ENCODE measurements at regions not wholly inside any gene's neighbourhood (a gene's known extent, or its start where the extent isn't known, plus 50 kb on each side); places are given as distances from the start of the nearest gene placed in this dataset.
"Not testable (repeated sequence)": the region's sequence is repeated elsewhere in the genome, so short reads cannot be mapped to it uniquely, and the experiment has no call there.

GRCh38 chr2:235217846-235218245 lies 266.0 kb downstream of the SH3BP4 start:
- no peak for DNase-seq (ENCODE audit: low read depth in 2 of 2)

GRCh38 chr2:235218486-235218907 lies 266.7 kb downstream of the SH3BP4 start:
- no peak for DNase-seq (ENCODE audit: low read depth in 2 of 2)

- DNase-seq (ENCODE audit: low read depth in 2 of 2) = no peak
Measured at GRCh38 chr2:235219048-235219447, 267.2 kb downstream of the SH3BP4 start.

DNA sequence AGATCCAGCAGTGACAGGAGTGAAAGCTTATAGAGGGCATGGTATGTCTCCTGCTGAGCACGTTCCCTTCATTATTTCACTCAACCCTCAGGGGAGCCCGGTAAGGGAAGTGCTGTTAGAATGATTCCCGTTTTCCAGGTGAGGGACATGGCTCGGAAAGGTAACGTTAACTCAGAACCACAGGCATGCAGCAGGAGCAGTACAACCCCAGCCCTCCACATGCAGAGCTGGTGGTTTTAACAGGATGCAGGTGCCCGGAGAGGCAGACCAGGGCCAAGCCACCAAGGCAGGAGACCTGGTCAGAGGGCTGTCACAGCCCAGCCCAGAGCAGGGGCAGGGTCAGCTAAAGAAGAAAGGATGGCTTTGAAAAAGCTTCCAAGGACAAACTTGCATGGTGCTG lies 268.5 kb downstream of the SH3BP4 start:
- no peak for DNase-seq (ENCODE audit: low read depth in 2 of 2)

DNA sequence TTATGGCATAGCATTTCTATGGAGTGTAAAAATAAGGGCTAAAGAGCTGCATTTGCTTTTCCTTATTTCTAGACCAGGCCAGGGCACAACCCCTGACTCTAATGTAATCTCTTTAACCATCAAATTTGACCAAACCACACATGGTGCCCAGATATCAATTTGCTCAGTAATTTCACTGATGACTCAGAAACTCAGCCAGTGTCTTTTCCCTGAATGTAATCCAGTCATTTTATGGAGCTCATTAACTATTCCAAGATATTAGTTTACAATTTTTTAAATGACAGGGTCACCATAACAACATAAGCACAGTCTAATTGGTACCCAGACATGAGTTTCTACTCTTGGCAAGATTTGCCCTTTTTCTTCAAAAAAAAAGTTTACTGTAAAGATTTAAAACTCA lies 270.8 kb upstream of the AGAP1 start:
- DNase-seq (ENCODE audit: low read depth in 2 of 2) = no peak

DNA sequence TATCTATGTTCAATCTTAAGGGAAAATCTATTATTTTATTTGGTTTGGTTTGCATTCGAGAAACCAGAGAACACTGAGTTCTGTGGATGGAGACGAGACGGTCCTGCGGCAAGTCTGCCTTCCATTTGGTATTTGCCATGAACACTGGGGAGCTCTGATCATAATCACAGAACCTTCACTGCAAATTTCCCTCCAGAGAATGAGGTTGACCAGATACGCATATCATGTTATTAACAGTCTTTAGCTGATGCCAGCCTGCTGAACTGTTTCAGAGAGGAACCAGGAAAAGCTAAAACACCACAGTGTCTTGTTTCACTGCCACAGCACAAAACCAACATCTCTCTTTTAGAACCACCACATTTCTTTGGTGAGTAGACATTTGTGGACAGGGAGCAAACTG lies 269.4 kb upstream of the AGAP1 start:
- DNase-seq (ENCODE audit: low read depth in 2 of 2) = no peak

DNA sequence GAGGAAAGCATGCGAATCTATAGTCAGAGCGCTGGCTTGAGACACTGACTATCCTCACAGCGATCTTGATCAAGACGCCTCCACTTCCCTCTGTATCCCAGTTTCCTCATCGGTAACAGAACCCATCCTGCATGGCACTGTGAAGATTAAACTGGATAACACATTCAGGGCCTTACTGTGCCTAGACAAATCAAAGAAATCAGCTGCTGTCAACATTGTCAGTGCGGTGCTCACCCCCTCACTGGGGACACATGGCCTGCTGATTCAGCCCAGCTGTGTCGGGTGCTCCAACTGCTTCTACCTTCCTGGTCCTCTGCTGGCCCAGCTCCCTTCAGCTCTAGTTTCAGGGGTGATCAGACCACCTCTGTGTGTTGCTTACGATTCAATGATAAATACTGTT lies 268.6 kb upstream of the AGAP1 start:
- DNase-seq (ENCODE audit: low read depth in 2 of 2) = no peak

DNA sequence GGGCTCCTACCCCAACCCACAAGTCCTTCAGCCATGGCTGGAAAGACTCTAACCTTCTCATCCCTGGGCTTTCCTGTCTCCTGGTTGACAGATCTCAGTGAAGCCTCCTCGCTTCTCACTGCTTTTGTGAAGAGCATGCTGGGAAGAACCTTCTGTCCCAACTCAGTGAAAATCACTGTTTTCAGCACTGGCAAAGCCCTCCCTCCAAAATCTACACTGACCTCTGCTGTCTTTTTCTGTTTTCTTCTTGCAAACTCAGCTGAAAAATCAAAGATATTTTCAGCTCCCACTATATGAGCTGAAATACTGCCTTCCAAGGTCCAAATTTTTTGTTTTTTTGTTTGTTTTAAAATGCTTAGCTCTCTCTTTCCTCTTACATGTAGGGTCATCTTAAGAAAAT lies 266.3 kb upstream of the AGAP1 start:
- DNase-seq (ENCODE audit: low read depth in 2 of 2) = no peak

- DNase-seq (ENCODE audit: low read depth in 2 of 2) = not testable (repeated sequence)
Measured at GRCh38 chr2:235228422-235228821, 265.4 kb upstream of the AGAP1 start.

DNA sequence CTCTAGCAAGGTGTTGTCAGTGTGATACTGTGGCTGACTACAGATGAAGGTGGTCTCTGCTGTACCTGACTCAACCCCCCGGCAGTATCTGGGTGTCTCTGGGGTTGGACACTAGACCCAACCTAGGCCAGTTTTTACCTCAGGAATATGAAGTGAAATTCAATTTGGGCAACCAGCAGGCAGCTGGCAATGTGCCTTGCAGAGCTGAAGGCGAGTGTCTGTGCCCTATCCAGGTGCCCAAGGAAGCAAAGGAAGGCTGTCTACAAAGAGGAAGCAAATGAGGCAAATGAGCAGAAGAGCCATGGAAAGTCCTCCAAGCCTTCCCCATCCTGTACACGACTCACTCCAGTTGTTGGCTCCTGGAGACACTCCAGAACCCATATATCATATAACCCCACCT lies 264.6 kb upstream of the AGAP1 start:
- no peak for DNase-seq (ENCODE audit: low read depth in 2 of 2)

GRCh38 chr2:235230821-235231601 lies 262.8 kb upstream of the AGAP1 start:
- no peak for DNase-seq (ENCODE audit: low read depth in 2 of 2)

DNA sequence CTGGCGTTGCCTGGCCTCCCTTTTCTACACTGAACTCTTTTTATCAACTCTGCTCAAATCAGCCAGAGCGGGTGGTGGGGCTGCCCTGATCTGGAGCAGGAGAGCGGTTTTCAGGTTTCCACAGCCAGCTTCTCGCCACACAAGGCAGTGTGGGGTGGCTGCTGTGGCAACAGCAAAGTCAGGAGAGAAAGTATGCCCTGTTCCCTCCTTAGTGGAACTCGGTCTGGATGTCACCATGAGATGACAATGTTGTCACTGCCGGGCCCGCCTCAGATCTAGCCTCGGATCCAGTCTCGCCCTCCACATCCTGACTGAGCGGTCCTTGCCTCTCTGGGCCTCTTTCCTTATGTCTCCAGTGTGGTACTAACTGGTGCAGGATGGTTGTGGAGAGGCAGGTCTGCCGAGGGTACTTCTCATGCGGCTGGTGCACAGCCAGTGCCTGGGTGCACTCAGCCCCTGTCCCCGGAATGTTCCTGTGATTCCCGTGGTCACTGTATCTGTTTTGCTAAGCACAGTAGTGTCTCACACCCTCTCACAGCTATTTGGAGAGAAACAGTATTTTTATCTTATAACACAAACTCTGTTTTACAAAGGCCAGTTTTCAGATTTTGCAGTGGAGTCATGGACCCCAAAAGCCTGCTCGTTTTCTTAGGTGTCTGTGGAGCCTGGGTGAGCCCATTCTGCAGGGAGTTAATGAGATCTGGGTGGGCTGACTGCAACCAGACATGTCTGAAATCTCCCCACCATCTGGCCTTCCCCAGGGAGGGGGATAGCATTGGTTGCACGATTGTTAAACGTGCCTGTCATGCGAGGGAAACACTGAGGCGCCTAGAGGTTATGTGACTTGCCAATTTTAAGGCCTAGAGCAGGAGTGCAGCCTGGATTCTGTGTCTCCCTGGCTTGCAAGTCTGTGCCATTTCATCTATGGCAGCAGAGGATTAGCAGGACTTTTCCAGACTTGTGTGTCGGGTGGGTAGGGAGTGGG lies 261.1 kb upstream of the AGAP1 start:
- DNase-seq (ENCODE audit: low read depth in 2 of 2) = no peak

GRCh38 chr2:235234736-235235135 lies 259.1 kb upstream of the AGAP1 start:
- DNase-seq (ENCODE audit: low read depth in 2 of 2) = no peak

DNA sequence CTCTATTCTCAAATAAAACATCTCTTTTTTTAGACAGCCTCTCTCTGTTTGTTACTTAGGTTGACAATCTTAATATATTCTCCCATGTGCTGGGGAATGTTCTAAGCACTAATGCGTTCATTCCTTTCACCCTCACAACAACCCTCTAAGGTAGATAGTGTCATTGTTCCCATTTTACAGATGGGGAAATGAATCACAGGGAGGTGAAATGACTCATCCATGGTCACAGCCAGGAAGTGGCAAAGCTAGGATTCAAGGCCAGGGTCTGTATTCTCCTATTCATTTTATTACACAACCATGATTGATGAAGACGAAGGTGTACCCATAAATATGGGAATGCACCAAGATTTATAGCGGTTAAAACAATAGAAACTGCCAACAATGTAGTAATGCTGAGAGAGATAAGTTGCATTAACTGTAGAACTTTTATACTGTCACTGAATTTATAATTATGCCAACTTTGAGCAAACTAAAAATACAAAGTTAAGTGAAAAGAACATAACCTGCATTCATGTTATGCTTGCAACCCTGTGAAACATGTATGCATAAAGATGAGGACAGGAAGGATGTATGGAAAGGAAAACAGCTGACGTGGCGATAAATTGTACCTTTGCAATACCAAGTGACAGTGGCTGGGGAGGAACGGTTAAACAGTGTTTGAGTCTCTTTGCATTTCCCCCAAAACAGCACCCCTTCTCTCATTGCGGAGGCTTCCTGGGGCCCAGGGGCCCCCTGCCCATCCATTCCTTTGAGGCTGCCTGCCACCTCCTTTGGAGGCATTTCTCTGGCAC lies 257.7 kb upstream of the AGAP1 start:
- DNase-seq (ENCODE audit: low read depth in 2 of 2) = no peak

DNA sequence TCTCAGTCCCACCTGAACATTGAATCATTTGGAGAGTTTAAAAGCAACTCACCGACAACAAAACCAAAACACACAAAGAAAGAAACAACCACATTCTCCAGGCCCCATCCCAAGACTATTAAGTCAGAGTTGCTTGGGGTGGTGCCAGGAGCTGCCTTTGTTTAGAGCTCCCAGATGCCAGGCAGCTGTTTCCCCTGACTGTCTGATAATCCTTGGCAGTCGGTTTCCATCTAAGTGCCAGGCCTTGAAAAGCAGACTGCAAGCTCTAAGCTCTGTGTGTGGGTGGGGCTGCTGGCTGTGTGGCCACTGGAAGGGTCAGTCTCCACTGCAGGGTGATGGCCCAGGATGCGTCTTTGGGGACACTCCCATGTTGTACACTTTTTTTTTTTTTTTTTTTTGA lies 255.3 kb upstream of the AGAP1 start:
- no peak for DNase-seq (ENCODE audit: low read depth in 2 of 2)

DNA sequence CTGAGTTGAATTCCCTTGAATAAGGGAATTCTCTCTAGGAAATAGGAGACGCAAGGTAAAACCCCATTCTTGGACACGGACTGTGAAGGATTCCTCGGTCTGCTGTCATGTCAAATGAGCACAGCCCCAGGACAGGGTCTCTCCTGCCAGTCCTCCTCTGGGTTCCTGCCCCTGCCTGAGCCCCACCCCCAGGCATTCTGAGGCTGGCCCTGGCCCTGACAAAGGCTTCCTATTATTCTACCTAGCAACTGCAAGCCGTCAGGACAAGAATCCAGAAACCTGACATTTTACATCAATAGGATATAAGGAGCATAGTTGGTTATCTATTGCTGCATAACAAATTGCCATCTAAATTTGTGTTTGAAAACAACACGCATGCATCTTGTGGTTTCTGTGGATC lies 253.3 kb upstream of the AGAP1 start:
- no peak for DNase-seq (ENCODE audit: low read depth in 2 of 2)

DNA sequence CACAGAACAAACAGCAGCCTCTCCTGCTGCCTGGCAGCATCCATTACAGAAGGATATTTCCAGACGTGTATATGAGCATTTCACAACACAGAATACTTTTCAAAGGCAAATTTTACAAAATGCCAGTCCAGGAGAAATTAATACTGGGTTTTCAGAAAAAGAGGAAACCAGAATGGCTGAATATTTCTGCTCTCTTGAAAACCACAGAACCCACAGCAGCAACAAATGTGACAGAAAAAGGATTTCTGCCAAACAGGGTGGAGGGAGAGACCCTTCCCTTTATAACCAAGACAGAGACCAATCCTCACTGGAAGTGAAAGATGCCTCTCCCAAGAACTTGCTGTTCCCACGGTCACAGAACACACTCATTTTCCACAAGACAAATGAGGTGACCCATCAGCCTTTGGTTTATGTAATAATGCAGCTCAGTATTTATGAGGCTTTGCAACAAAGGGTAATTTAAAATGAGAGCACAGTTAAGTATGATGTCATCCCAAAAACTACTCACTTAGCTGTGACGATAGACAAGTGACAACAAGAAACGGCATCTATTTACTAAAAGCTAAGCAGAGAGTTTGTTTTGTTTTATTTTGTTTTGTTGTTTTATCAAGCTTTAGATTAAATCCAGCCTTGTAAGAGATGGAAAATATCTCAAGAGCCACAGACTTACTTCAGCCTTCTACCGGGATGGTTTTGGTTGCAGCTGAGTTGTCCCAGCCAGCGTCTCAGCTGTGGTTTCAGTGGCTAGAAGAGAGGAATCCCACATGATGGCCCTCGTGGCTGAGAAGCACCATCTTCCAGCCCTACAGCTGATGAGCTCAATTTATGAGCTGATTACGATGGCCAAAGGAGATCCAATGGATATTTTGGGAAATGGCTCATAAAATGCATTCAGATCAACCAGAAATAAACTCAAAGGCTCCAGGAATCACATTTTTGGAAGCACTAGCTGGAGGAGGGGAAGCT lies 249.3 kb upstream of the AGAP1 start:
- DNase-seq (ENCODE audit: low read depth in 2 of 2) = no peak

DNA sequence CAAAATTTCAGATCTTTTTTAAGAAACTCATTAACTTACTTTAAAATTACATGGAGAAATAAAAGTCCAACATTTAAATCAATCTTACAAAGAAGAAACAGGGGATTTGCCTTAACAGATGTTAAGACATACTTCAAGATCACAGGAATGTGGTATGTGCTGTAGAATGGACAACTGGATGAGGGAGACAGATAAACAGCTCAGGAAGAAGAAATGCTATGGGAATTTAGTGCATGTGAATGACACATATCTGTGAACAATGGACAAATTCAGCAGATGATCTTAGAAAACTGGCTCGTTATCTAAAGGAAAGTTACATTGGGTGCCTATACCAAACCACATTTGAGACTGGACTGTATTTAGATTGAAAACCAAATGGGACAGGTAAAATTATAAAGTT lies 246.8 kb upstream of the AGAP1 start:
- no peak for DNase-seq (ENCODE audit: low read depth in 2 of 2)

GRCh38 chr2:235255693-235256092 lies 238.2 kb upstream of the AGAP1 start:
- no peak for DNase-seq (ENCODE audit: low read depth in 2 of 2)

DNA sequence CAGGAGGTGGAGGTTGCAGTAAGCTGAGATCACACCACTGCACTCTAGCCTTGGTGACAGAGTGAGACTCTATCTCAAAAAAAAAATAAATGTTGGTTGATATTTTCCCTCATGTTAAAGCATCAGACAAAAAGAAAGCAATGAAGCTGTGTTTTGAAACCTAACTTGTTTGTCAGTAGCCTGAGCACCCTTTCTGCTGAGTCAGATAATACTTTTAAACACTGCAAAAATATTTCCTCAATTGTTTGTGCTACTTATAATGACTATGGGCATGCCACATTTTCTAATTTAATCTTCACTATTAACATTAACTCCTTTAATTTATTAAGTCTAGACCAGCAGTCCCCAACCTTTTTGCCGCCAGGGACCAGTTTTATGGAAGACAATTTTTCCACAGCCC lies 236.3 kb upstream of the AGAP1 start:
- no peak for DNase-seq (ENCODE audit: low read depth in 2 of 2)

DNA sequence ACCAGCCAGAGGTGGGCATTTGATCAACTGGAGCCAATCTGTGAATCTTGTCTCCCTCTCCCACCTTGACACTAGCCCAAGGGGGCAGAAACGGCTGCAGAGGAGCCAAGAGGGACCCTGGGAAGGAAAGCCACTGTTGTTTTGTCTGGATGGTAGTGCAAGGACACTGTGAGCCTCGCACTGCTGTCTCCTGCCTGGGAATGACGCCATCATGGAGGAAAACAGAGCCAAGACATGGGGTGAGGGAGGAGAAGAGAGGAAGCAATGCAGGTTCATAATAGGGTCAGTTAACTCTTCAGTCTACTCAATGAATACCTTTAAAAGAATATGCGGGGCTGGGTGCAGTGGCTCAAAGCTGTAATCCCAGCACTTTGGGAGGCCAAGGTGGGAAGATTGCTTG lies 231.1 kb upstream of the AGAP1 start:
- DNase-seq (ENCODE audit: low read depth in 2 of 2) = no peak

Measured in stimulated activated CD4-positive, alpha-beta T cell treated with anti-CD3 and anti-CD28 coated beads, Interleukin-15, amount 100 ng/mL, for 48 hours (primary cell).